Astrocyte of the spinal cord (primary cell): ENCODE measurements at regions not wholly inside any gene's neighbourhood (a gene's known extent, or its start where the extent isn't known, plus 50 kb on each side); places are given as distances from the start of the nearest gene placed in this dataset.

Experiments
- DNase-seq: peaks from one replicate; pipeline ENCODE4 v3.0.0; 2011; ENCODE audit warnings: low read depth, low spot score
- H3K4me3 ChIP-seq: 2 replicates; pipeline ENCODE4 v1.5.1; 2011; ENCODE audit warnings: low read depth, mild to moderate bottlenecking, low read length, moderate library complexity
- in situ Hi-C: cut with HindIII; loops from 2 replicates; pipeline ENCODE4 v1.10.0; 2017; ENCODE audit warnings: low sequenced_read_pairs
- TF ChIP-seq, protein P1 (sequence below): IDR thresholded peaks from 2 replicates; pipeline ENCODE4 v1.5.1; 2012; ENCODE audit warnings: low read depth, mild to moderate bottlenecking, low read length, inconsistent platforms

DNA sequence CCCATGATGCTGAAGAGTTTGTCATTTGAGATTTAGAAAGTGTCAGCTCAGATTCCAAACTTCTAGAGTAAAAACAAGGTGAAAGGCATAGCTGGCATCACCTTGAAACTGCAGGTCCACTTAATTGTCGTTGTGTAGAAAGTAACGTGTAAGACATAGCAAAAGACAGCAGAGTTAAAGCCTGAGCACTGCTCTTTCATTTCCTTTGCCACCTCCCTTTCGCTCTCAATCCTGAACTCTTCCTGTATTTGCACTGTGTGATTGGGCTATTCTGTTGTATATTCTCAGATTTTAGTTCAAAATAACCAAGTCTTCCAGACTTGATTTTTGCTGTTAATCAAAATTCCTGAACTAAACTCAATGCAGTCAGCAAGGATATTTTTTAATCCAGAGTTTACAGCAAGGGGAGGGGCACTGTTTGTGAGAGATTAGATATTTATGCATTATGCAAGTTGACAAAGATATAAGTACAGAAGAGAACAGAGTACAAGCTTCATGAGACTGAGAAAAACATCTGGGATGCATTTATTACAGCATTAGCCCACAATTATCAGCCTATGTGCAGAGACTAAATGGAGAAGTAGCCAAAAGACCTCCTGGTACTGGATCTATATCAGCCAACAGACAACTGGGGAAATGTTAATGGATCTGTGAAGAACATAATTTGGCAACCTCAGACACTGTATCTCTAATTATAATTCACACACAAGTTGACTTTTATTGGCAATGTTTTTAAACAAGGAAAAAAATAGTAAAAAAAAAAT, 328.6 kb downstream of the SUCLA2 start:
- in situ Hi-C loops, result no loop called here
- TF ChIP-seq, protein P1, sequence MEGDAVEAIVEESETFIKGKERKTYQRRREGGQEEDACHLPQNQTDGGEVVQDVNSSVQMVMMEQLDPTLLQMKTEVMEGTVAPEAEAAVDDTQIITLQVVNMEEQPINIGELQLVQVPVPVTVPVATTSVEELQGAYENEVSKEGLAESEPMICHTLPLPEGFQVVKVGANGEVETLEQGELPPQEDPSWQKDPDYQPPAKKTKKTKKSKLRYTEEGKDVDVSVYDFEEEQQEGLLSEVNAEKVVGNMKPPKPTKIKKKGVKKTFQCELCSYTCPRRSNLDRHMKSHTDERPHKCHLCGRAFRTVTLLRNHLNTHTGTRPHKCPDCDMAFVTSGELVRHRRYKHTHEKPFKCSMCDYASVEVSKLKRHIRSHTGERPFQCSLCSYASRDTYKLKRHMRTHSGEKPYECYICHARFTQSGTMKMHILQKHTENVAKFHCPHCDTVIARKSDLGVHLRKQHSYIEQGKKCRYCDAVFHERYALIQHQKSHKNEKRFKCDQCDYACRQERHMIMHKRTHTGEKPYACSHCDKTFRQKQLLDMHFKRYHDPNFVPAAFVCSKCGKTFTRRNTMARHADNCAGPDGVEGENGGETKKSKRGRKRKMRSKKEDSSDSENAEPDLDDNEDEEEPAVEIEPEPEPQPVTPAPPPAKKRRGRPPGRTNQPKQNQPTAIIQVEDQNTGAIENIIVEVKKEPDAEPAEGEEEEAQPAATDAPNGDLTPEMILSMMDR, result no peak
- no peak overlapping the region for H3K4me3 ChIP-seq
- no peak for DNase-seq

DNA sequence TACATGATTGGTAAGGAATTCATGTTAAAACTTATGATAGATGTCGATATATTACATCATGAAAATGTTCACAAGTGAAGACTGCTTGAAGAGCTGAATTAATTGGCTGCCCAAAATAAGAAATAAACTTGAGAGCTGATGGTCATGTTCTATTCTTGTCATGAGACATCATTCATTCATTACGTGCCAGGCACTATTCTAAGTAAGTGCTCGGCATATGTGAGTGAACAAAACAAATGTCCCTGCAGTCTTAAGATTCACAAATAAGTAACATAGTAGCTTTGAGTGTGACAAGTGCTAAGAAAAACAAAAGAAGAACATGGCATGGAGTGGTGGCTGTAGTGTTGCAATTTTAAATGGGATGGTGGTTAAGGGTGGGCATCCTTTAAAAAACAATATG, 329.3 kb downstream of the SUCLA2 start:
- no peak overlapping the region for H3K4me3 ChIP-seq
- in situ Hi-C loops, result no loop called here
- TF ChIP-seq, protein P1, result no peak
- DNase-seq, result no peak

DNA sequence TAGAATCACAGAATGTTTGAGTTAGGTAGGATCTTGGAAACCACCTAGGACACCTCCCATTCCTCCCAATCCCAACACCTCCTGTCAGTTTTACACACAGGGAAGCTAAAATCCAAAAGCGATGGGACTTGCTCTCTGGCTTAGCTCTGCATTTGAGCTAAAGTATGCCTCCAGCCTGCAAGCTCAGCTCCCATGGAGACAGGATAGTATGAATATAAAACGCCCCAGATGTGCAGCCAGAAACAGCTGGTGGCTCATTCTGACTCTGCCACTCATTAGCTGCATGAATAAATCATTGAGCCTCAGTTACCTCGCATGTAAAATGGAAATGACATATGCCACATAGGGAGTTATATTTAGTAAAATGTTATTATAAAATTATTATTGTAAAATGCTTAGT, 336.0 kb downstream of the SUCLA2 start:
- TF ChIP-seq, protein P1, result no peak
- DNase-seq, result no peak
- no peak overlapping the region for H3K4me3 ChIP-seq
- in situ Hi-C loops, result no loop called here

DNA sequence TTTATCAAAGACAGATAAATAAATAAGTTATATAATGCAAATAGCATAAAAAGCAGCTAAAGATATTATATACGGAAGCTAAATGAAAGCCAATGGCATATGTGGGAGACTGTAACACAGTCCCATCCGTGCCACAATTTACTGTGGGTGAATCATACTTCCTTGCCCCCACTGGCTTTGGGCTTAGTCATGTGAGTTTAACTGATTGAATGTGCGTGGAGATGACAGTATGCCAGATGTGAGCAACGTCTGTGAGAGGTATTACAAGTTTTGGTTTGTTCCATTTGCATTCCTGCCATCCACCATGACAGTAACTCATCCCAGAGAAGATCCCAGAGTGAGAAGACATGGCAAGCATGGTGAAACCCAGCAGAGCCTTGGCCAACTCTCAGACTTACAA, 340.0 kb downstream of the SUCLA2 start:
- in situ Hi-C loops, result no loop called here
- no peak overlapping the region for H3K4me3 ChIP-seq
- peak; percentile 83 for DNase-seq
- TF ChIP-seq, protein P1, result no peak

DNA sequence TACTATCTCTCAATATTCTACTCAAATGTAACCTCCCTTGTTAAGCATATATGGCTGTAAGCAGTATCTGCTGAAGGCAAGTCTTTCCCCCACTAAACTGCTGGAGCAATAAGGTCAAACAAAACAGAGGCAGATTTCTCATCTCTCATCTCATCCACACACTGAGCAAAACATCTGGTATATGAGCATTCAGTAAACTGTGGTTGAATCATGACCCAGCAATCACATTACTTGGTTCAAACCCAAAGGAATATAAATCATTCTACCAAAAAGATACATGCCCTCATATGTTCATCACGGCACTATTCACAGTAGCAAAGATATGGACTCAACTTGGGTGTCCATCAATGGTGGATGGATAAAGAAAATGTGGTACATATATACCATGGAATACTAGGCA, 344.4 kb downstream of the SUCLA2 start:
- DNase-seq, result no peak
- in situ Hi-C loops, result no loop called here
- H3K4me3 ChIP-seq, result no peak overlapping the region
- TF ChIP-seq, protein P1, result no peak

DNA sequence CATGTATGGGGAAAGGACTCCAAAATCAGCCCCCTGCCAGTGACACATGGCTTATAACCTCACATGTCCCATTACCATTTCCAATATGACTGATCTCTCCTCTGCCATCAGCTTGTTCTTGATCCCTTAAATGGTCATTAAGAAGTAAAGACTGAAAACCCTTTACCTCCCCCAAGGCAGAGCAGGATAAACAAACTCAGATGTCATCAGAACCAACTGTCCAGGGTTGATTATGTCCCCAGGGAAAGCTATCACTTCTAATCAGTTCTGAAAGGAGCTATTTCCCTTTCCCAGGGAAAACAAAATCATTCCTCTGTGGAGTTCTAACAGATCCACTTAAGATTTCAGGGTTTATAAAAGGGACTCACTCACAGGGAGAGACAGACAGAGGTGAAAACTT, 350.9 kb downstream of the SUCLA2 start:
- TF ChIP-seq, protein P1, result no peak
- in situ Hi-C loops, result no loop called here
- H3K4me3 ChIP-seq, result no peak overlapping the region
- no peak for DNase-seq
